Retinal pigment epithelial cell (primary cell): ENCODE measurements at regions not wholly inside any gene's neighbourhood (a gene's known extent, or its start where the extent isn't known, plus 50 kb on each side); places are given as distances from the start of the nearest gene placed in this dataset.

Experiments used
- DNase-seq: peaks from one replicate; pipeline ENCODE4 v3.0.0-alpha.2; 2010; ENCODE audit warnings: low read depth
- H3K4me3 ChIP-seq: 2 replicates; pipeline ENCODE4 v1.5.1; 2011; ENCODE audit warnings: mild to moderate bottlenecking, low read length, control low read depth, moderate library complexity
- TF ChIP-seq, protein P1 (sequence below): conservative IDR thresholded peaks from 2 replicates; pipeline ENCODE4 v1.5.1; 2011; ENCODE audit warnings: low read depth, low read length, control low read depth, inconsistent platforms

DNA sequence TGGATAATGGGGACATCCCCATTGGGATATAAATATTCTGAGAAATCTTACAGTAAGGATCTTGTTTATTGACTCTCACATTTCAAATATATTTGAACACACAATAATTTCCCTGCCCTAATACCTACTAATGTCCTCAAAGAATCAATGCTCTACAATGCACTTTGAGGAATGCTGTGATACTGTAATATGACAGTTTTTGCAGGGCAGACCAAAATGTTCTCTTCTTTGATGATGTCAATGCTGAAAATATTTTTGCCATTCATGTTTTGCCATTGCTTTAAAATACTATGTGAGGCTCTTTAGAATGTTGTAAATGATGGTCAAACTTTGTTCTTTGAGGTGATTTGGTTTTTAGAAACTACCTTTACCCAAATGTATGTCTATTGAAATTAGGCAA is 594.1 kb downstream of the INHBA start:
- DNase-seq: no peak
- TF ChIP-seq, protein P1, sequence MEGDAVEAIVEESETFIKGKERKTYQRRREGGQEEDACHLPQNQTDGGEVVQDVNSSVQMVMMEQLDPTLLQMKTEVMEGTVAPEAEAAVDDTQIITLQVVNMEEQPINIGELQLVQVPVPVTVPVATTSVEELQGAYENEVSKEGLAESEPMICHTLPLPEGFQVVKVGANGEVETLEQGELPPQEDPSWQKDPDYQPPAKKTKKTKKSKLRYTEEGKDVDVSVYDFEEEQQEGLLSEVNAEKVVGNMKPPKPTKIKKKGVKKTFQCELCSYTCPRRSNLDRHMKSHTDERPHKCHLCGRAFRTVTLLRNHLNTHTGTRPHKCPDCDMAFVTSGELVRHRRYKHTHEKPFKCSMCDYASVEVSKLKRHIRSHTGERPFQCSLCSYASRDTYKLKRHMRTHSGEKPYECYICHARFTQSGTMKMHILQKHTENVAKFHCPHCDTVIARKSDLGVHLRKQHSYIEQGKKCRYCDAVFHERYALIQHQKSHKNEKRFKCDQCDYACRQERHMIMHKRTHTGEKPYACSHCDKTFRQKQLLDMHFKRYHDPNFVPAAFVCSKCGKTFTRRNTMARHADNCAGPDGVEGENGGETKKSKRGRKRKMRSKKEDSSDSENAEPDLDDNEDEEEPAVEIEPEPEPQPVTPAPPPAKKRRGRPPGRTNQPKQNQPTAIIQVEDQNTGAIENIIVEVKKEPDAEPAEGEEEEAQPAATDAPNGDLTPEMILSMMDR: no peak
- H3K4me3 ChIP-seq: no peak overlapping the region

DNA sequence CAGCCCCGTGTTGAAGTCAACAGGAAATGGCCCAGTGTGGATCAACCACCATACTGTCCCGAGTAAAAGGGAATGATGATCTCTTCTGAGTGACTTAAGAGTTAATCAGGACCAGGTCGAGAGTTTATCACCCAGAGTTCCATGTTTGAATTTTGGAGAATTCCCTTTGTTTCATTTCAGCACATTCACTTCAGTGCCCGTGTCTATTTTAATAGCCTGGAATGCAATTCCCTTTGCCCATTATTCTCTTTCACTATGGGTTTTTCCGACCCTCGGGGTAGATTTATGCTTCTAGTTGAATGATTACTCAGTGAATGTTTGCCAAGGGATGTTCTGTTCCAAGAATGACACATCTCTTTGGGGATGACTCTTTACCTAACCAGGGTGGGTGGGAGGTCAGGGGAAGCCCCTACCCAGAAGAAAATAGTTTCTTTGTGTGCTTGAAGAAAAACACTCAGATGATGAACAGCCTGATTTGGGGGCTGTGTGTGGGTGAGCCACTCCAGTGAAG is 594.9 kb downstream of the INHBA start:
- no peak overlapping the region for H3K4me3 ChIP-seq
- no peak for DNase-seq
- TF ChIP-seq, protein P1: no peak

DNA sequence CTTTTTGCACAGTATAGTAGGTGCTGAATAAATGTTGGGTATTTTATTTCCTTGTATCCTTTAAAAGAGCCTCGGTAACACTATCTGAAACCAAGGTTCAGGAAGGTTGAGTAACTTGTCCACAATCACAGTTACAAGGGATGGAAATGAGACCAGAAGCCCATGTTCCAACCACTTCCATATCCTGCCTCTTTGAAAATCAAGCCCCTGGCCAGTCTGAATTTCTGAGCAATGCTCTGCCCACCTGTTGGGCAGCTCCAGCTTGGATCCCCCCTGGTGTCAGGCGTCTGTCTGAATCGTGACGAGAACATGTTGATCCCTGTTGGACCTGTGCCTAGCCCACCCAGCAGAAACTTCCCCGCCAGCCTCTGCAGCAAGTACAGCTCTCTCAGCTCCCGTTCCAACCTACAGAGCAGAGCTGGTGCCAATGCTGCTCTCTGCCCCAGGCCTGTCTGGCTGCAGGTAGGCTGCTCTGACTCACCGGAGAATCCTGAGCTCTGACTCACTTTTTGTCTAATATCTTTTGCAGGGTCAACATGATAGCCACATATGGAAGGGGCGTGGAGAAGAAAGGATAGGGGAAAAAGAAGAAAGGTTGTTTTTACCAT is 595.5 kb downstream of the INHBA start:
- peak; percentile 46 for DNase-seq
- no peak overlapping the region for H3K4me3 ChIP-seq
- TF ChIP-seq, protein P1: no peak

DNA sequence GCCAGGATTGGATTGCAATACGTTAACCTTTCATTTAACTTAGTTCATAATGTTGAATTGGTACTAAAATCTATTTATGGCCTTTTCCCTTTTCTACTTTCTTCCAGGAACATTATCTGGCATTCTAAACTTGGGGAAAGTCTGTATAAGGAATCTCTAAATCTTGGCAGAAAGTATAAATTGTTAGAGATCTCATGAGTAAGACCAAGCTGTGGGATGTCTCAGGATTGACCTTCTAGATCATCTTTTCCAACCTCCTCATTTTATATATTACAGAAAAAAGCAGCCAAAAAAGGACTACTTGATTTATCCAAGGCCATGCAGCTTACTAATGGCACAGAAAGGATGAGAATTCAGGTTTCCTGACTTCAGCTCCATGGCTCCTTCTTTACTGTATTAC is 598.3 kb downstream of the INHBA start:
- TF ChIP-seq, protein P1: no peak
- H3K4me3 ChIP-seq: no peak overlapping the region
- DNase-seq: no peak

DNA sequence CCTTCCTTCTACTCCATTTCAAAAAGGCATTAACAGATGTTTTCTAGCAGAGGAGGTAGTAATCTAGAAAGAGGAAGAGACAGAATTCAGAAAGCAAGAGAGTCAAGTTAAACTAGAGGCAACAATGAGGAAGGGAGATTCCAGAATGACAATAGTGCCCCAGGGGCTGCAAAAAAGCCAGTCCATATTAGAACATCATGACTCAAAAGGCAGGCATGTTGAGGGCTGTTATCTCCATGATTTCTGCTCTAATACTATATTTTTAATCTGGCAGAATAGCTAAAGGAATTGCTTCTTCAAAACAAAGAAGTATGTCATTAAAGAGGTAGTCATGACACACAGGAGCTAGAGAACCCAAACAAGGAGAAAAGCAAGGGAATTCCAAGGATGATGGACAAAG is 599.6 kb downstream of the INHBA start:
- H3K4me3 ChIP-seq: no peak overlapping the region
- no peak for DNase-seq
- TF ChIP-seq, protein P1: no peak

DNA sequence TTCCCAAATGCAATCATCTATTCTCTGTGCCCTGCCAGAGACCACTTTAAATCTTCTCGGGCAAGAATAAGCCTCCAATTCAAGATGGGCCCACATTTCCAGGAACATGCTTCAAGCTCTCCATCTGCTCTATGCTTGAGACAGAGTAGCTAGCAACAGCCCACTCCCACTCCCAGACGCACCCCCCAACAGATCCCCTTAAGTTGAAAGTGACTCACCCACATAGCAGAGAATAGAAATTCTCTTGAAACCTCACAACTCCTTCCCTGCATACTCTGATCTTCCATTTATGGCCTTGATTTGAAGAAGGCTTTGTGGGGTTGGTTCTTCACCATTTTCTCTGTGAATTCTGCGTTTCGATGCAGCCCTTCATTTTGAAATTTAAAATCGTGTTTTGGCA is 604.0 kb downstream of the INHBA start:
- DNase-seq: no peak
- TF ChIP-seq, protein P1: no peak
- H3K4me3 ChIP-seq: no peak overlapping the region

DNA sequence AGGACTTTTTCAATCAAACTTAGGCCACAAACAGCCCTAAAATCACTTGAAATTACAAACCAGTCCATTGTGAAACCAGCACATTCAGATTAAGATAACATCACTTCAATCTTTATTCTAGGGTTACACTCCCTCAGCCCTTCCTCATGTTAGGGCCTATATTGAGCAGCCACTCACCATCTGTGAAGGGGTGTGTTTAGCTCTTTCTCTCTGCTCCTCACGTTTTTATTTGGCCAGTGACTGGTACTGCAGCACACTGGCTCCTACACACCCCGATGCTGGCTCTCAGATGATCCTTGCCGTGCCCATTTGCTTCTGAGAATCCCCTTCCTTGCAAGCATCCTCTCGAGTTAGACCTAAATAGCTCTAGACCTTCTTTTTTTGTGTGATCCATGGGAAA is 604.5 kb downstream of the INHBA start:
- no peak overlapping the region for H3K4me3 ChIP-seq
- DNase-seq: no peak
- TF ChIP-seq, protein P1: no peak
